ENCODE measurements at regions not wholly inside any gene's neighbourhood (a gene's known extent, or its start where the extent isn't known, plus 50 kb on each side); places are given as distances from the start of the nearest gene placed in this dataset.

GRCh38 chr1:37133276-37134145, 99.2 kb upstream of the GRIK3 start:
- TF ChIP-seq CTCF (IDR thresholded peaks at IDR 0.05): no peak
- no peak for TF ChIP-seq POLR2AphosphoS5 (IDR thresholded peaks at IDR 0.05)
- no peak for TF ChIP-seq EP300 (IDR thresholded peaks at IDR 0.05)
